ENCODE measurements at regions not wholly inside any gene's neighbourhood (a gene's known extent, or its start where the extent isn't known, plus 50 kb on each side); places are given as distances from the start of the nearest gene placed in this dataset.

- POLR2A ChIA-PET = no interaction called here
- ATAC-seq = no peak
- Histone ChIP-seq H3K4me1 (replicated peaks in 1 of 2; ENCODE audit: control insufficient read depth in 2 of 2, insufficient read depth in 2 of 2, low read length in 2 of 2) (no peaks in the 10 kb centered on the region), H3K9ac (ENCODE audit: insufficient read depth in 1 of 2, low read depth in 2 of 2, low read length in 2 of 2) (no peak overlapping the region), H3K27ac (ENCODE audit: extremely low read depth, low read depth, low read length) (no peak overlapping the region), H3K4me2 (ENCODE audit: insufficient read depth, low read length) (no peak overlapping the region), H4K20me1 (replicated peaks; ENCODE audit: control insufficient read depth, insufficient read depth, low read length) (no peaks in the 10 kb centered on the region), H3K79me2 (ENCODE audit: control insufficient read depth, insufficient read depth, low read length) (no peaks in the 10 kb centered on the region), H3K36me3 (ENCODE audit: control insufficient read depth, insufficient read depth, low read length) (no peaks in the 10 kb centered on the region), H3K27me3 (ENCODE audit: control insufficient read depth in 2 of 2, insufficient read depth in 2 of 2, low read length in 2 of 2) (no peaks in the 10 kb centered on the region), H2AFZ (ENCODE audit: low read depth, low read length) (no peak overlapping the region), H3K9me1 (ENCODE audit: control insufficient read depth, insufficient read depth, low read length) (no peaks in the 10 kb centered on the region), H3K9me3 (replicated peaks; ENCODE audit: control insufficient read depth, insufficient read depth, low read depth, low read length) (no peaks in the 10 kb centered on the region), H3K4me3 (no peak overlapping the region)
- BruUV-seq (replicated peaks) = no TSS peak
- intact Hi-C loops (cut with micrococcal nuclease) = no loop called here
- CTCF ChIA-PET (ENCODE audit: low intra/inter-chr PET ratio) = no interaction called here
- FAIRE-seq = no peak
- DNase-seq (ENCODE audit: extremely low read depth in 1 of 4, low spot score in 3 of 4) = no peak
- WGBS (ENCODE audit: insufficient coverage, low coverage, missing lambda C conversion rate) = under 1% methylated on average over 12 of the region's 12 CpGs
- in situ Hi-C loops (cut with MboI) = no loop called here
- TF ChIP-seq SMAD4 (CRISPR knock-in tag; conservative IDR thresholded peaks at IDR 0.05) = no peak
Measured at GRCh38 chr2:221335219-221335752, 236.8 kb downstream of the EPHA4 start.

DNA sequence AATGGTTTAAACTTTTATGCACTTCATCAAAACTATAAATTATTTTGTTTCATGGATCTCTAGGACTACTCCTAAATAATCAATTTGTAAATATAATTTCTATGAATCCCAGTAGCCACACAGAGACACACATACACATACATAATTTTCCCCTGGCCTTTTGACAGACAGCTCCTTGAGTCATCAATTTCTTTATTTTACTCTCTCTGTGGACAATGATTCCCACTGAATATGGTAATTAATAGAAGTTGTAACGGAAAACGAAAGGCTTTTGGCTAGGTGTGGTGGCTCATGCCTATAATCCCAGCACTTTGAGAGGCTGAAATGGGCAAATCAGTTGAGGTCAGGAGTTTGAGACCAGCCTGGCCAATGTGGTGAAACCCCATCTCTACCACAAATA is 235.1 kb downstream of the EPHA4 start:
- FAIRE-seq (no peak), DNase-seq (ENCODE audit: extremely low read depth in 1 of 4, low spot score in 3 of 4) (no peak), ATAC-seq (no peak)
- Histone ChIP-seq H3K9ac (ENCODE audit: insufficient read depth in 1 of 2, low read depth in 2 of 2, low read length in 2 of 2) (no peak overlapping the region), H3K27me3 (ENCODE audit: control insufficient read depth in 2 of 2, insufficient read depth in 2 of 2, low read length in 2 of 2) (no peaks in the 10 kb centered on the region), H4K20me1 (replicated peaks; ENCODE audit: control insufficient read depth, insufficient read depth, low read length) (no peaks in the 10 kb centered on the region), H3K79me2 (ENCODE audit: control insufficient read depth, insufficient read depth, low read length) (no peaks in the 10 kb centered on the region), H3K9me3 (replicated peaks; ENCODE audit: control insufficient read depth, insufficient read depth, low read depth, low read length) (no peaks in the 10 kb centered on the region), H3K4me3 (no peak overlapping the region), H3K4me2 (ENCODE audit: insufficient read depth, low read length) (no peak overlapping the region), H3K27ac (ENCODE audit: extremely low read depth, low read depth, low read length) (no peak overlapping the region), H3K9me1 (ENCODE audit: control insufficient read depth, insufficient read depth, low read length) (no peaks in the 10 kb centered on the region), H3K4me1 (replicated peaks in 1 of 2; ENCODE audit: control insufficient read depth in 2 of 2, insufficient read depth in 2 of 2, low read length in 2 of 2) (no peaks in the 10 kb centered on the region), H2AFZ (ENCODE audit: low read depth, low read length) (no peak overlapping the region), H3K36me3 (ENCODE audit: control insufficient read depth, insufficient read depth, low read length) (no peaks in the 10 kb centered on the region)
- POLR2A ChIA-PET = no interaction called here
- in situ Hi-C loops (cut with MboI) (no loop called here), intact Hi-C loops (cut with micrococcal nuclease) (no loop called here)
- 7% methylated on average over 2 of the region's 2 CpGs for WGBS (ENCODE audit: insufficient coverage, low coverage, missing lambda C conversion rate)
- no TSS peak for BruUV-seq (replicated peaks)
- CTCF ChIA-PET (ENCODE audit: low intra/inter-chr PET ratio) = no interaction called here
- no peak for TF ChIP-seq NCOA1 (IDR thresholded peaks at IDR 0.05; ENCODE audit: low read depth)
- no peak for TF ChIP-seq FOXJ3 (CRISPR knock-in tag; IDR thresholded peaks at IDR 0.05)
- TF ChIP-seq TCF7L2 (IDR thresholded peaks at IDR 0.05; ENCODE audit: low read depth, low read length) = no peak
- TF ChIP-seq ZBTB8A (IDR thresholded peaks at IDR 0.05; ENCODE audit: partially characterized antibody) = no peak
- no peak for TF ChIP-seq HSF4 (CRISPR knock-in tag; IDR thresholded peaks at IDR 0.05; ENCODE audit: borderline replicate concordance)
- no peak for TF ChIP-seq ZNF316 (IDR thresholded peaks at IDR 0.05)
- TF ChIP-seq ZBTB2 (IDR thresholded peaks at IDR 0.05) = no peak
- TF ChIP-seq ZBTB17 (CRISPR knock-in tag; IDR thresholded peaks at IDR 0.05) = no peak
- TF ChIP-seq NR0B1 (IDR thresholded peaks at IDR 0.05; ENCODE audit: partially characterized antibody) = no peak
- no peak for TF ChIP-seq PHTF2 (CRISPR knock-in tag; IDR thresholded peaks at IDR 0.05)
- TF ChIP-seq POLR2A (conservative IDR thresholded peaks at IDR 0.05) = no peak
- TF ChIP-seq CBFA2T2 (conservative IDR thresholded peaks at IDR 0.05) = no peak
- TF ChIP-seq TCF3 (CRISPR knock-in tag; IDR thresholded peaks at IDR 0.05) = no peak
- TF ChIP-seq ZNF41 (CRISPR knock-in tag; conservative IDR thresholded peaks at IDR 0.05) = no peak
- no peak for TF ChIP-seq DNMT1 (IDR thresholded peaks at IDR 0.05)
- TF ChIP-seq BRF1 (IDR thresholded peaks at IDR 0.05; ENCODE audit: borderline replicate concordance, extremely low read depth, insufficient read length) = no peak

Data from K562 (cell line).